ENCODE measurements at regions not wholly inside any gene's neighbourhood (a gene's known extent, or its start where the extent isn't known, plus 50 kb on each side); places are given as distances from the start of the nearest gene placed in this dataset.
"Not testable (repeated sequence)": the region's sequence is repeated elsewhere in the genome, so short reads cannot be mapped to it uniquely, and the experiment has no call there.

GRCh38 chr4:116668190-116668589 lies 417.2 kb downstream of the TRAM1L1 start:
- FAIRE-seq: no peak
- DNase-seq (ENCODE audit: low spot score): no peak

GRCh38 chr4:116665716-116666115 lies 419.7 kb downstream of the TRAM1L1 start:
- DNase-seq (ENCODE audit: low spot score): no peak
- FAIRE-seq: no peak

GRCh38 chr4:116664198-116664597 lies 421.2 kb downstream of the TRAM1L1 start:
- DNase-seq (ENCODE audit: low spot score) (no peak), FAIRE-seq (no peak)

DNA sequence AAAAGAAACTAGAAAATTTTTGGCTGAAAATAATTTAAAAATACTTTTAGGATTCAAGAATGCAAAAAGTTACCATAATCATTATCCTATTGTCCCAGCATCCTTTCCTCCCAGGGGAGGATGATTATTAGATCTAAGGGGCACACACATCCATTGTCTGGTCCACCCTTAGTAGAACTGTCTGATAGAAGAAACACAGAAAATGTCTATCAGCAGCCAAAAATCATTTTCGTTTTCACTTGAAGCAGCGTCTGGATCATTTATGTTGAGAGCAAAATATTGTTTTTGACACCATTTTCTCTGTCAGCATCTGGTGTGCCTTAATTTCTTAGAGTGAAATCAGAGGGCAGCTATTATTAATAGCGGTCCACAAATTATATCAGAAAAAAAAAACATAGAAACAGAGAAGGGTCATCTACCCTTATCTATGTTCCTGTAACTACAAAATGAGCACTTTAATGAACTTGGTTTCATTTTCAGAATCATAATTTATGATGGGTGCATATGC lies 446.3 kb downstream of the TRAM1L1 start:
- DNase-seq (ENCODE audit: low spot score) (no peak), FAIRE-seq (no peak)

- FAIRE-seq (no peak), DNase-seq (ENCODE audit: low spot score) (no peak)
Measured at GRCh38 chr4:116638592-116638991, 446.8 kb downstream of the TRAM1L1 start.

- no peak for FAIRE-seq
- DNase-seq (ENCODE audit: low spot score): no peak
Measured at GRCh38 chr4:116636917-116637316, 448.5 kb downstream of the TRAM1L1 start.

GRCh38 chr4:116632269-116632668 lies 453.1 kb downstream of the TRAM1L1 start:
- no peak for FAIRE-seq
- no peak for DNase-seq (ENCODE audit: low spot score)

GRCh38 chr4:116628598-116628997 lies 456.8 kb downstream of the TRAM1L1 start:
- DNase-seq (ENCODE audit: low spot score): no peak
- no peak for FAIRE-seq

GRCh38 chr4:116627545-116627944 lies 457.8 kb downstream of the TRAM1L1 start:
- no peak for FAIRE-seq
- no peak for DNase-seq (ENCODE audit: low spot score)

DNA sequence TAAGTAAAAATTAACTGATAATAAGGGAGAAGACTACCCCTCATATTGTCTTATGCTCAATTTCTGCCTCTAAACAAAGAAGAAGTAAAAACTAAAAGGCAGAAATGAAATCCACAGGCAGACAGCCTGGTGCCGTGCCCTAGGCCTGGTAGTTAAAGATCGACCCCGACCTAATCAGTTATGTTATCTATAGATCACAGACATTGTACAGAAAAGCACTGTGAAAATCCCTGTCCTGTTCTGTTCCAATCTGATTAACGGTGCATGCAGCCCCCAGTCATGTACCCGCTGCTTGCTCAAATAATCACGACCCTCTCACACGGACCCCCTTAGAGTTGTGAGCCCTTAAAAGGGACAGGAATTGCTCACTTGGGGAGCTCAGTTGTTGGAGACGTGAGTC lies 465.9 kb downstream of the TRAM1L1 start:
- not testable (repeated sequence) for FAIRE-seq

DNA sequence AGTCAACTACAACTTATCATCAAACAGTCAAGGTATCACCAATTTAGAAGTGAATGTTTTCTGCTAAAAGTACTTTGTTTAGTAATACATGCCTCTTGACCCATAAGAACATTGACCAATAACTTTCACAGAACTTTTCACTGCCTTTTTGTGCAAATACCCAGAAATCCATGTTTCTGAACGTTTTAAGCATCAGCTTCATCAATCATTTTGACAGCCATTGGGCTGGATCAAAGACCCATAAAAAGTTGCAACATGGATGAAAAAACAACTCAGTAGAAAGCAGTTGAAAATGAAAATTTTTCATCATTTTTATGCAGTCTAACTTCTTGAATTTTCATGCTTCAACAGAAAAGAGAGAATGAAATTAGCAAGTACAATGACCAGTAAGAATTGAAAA lies 466.7 kb downstream of the TRAM1L1 start:
- DNase-seq (ENCODE audit: low spot score) (no peak), FAIRE-seq (no peak)

More for the DNA sequence above, 465.9 kb downstream of the TRAM1L1 start:
- DNase-seq (ENCODE audit: low spot score): not testable (repeated sequence)

DNA sequence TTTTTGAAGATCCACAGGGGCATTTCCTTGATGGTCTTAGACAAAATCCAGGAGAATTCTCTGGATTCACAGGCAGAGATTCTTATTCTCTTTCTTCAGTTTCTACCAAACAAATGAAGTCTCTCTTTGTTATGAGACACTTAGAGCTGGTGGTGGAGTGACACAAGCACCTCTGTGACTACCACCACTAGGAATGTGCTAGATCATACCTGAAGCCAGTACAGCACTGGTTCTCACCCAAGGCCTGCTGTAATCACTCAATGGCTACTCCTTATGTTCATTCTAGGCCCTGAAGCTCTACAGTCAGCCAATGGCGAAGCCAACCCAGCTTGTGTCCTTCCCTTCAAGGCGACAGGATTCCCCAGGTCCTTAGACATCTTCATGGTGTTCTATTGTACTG lies 482.3 kb downstream of the TRAM1L1 start:
- DNase-seq (ENCODE audit: low spot score) (peak; percentile 22), FAIRE-seq (no peak)

DNA sequence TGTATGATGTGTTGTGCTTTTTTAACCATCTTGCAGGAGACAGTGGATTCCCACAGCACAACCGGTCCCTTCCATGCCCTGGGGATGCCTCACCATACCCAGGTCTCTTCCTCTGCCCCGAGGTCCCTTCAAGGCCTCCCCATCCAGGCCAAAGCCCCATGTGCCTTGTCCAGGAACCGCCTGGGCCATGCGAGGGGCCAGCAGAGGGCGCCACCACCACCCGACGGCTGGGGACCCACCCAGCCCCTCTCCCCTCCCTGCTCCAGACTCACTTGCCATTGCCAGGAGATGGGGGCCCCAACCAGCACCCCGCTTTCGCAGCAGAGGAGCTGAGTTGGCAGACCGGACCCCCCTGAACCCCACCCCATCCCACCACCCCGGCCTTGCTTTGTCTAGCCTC lies 485.5 kb downstream of the TRAM1L1 start:
- DNase-seq (ENCODE audit: low spot score): no peak
- FAIRE-seq: no peak

DNA sequence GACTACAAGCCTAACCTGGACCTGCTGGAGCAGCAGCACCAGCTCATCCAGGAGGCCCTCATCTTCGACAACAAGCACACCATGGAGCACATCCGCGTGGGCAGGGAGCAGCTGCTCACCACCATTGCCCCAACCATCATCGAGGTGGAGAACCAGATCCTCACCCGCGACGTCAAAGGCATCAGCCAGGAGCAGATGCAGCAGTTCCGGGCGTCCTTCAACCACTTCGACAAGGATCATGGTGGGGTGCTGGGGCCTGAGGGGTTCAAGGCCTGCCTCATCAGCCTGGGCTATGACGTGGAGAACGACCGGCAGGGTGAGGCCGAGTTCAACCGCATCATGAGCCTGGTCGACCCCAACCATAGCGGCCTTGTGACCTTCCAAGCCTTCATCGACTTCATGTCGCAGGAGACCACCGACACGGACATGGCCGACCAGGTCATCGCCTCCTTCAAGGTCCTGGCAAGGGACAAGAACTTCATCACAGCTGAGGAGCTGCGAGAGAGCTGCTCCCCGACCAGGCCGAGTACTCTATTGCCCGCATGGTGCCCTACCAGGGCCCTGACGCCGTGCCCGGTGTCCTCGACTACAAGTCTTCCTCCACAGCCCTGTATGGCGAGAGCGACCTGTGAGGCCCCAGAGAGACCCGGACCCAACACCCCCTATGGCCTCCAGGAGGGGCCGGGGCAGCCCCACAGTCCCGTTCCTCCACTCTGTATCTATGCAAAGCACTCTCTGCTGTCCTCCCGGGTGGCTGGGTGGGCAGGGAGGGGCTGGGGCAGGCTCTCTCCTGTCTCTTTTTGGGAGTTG lies 486.2 kb downstream of the TRAM1L1 start:
- DNase-seq (ENCODE audit: low spot score): no peak

GRCh38 chr4:116598155-116598979 lies 487.0 kb downstream of the TRAM1L1 start:
- DNase-seq (ENCODE audit: low spot score): no peak
- FAIRE-seq: no peak

More for the DNA sequence above, 486.2 kb downstream of the TRAM1L1 start:
- no peak for FAIRE-seq

- FAIRE-seq (no peak), DNase-seq (ENCODE audit: low spot score) (no peak)
Measured at GRCh38 chr4:116590648-116591047, 494.7 kb downstream of the TRAM1L1 start.

- FAIRE-seq (no peak), DNase-seq (ENCODE audit: low spot score) (no peak)
Measured at GRCh38 chr4:116588783-116589182, 496.6 kb downstream of the TRAM1L1 start.

DNA sequence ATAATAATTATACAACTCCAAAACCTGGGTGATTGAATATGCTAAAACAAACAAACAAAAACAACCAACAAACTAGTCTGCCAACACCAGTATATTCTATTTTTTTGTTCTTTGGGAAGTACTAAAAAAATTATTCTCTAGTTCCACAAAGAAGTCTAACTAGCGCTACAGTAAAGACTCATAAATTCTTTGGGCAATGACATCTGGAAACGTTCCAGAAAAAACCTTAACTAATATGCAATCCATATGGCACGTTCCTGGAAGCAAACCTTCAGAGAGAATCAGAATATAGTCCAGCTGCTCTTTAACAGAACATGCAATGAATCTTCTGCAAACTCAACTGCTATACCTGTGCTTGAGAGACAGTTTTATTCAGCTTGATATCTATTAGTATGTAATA lies 500.1 kb downstream of the TRAM1L1 start:
- FAIRE-seq: no peak
- DNase-seq (ENCODE audit: low spot score): no peak

GRCh38 chr4:116577321-116577720 lies 508.1 kb downstream of the TRAM1L1 start:
- DNase-seq (ENCODE audit: low spot score) (no peak), FAIRE-seq (no peak)

- DNase-seq (ENCODE audit: low spot score): no peak
- no peak for FAIRE-seq
Measured at GRCh38 chr4:116573540-116573939, 511.8 kb downstream of the TRAM1L1 start.

- no peak for FAIRE-seq
- DNase-seq (ENCODE audit: low spot score): no peak
Measured at GRCh38 chr4:116561768-116562167, 523.6 kb downstream of the TRAM1L1 start.

- DNase-seq (ENCODE audit: low spot score): no peak
Measured at GRCh38 chr4:116551806-116552205, 533.6 kb downstream of the TRAM1L1 start.

More at GRCh38 chr4:116551806-116552205, 533.6 kb downstream of the TRAM1L1 start:
- FAIRE-seq: no peak

All from RCC 7860 (cell line).